ENCODE measurements at regions not wholly inside any gene's neighbourhood (a gene's known extent, or its start where the extent isn't known, plus 50 kb on each side); places are given as distances from the start of the nearest gene placed in this dataset.

DNA sequence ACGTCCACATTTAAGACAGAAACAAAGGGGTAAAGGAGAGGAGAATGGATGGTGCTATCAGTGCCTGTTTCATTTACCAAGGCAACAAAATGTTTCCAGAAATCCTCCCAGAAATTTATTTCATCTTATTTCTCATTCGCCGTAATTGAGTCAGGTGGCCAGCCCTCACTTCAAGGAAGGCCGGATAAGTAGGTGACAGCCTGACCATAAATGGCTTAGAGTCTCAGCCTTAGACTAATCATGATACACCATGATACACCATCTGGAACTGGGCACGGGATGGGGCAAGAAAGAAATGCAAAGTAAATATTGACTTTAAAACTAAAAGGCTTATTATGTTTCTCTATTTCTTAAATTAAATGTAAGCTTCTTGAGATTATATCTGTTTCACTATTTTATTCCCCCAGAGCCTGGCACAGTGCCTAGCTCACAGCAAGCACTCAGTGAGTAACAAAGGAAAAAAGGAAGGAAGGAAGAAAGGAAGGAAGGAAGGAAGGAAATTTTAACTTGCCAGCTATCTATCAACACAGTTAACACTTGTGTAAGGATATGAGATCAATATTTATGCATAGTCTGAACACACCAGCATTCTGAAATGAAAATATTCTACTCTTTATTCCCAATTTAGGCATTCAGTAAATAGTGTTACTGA, 106.1 kb upstream of the FSCB start:
- TF ChIP-seq CTCF (conservative IDR thresholded peaks at IDR 0.05 in 1 of 2, IDR thresholded peaks at IDR 0.05 in 1 of 2; ENCODE audit: low read depth in 1 of 2, low read length in 2 of 2) (no peak), EZH2 (IDR thresholded peaks at IDR 0.05; ENCODE audit: low read length, missing control alignments) (no peak)

Measured in fibroblast of lung (primary cell).